Small intestine (tissue), 7 donors: ENCODE measurements at regions not wholly inside any gene's neighbourhood (a gene's known extent, or its start where the extent isn't known, plus 50 kb on each side); places are given as distances from the start of the nearest gene placed in this dataset.

Experiments
- DNase-seq, 2 donors: peaks; one replicate each; pipeline versions ENCODE4 v3.0.0 to v3.0.0-alpha.2; 2013
- FAIRE-seq: peaks from 2 replicates; lab custom pipeline; 2012; peaks lifted over from hg19 to GRCh38; lab: Jason Lieb, UNC
- H3K27ac ChIP-seq, 3 donors: one replicate each; pipeline ENCODE4 v1.5.1; 2013; ENCODE audit warnings: low read length in 2 of 3, mild to moderate bottlenecking in 2 of 3, control low read depth in 1 of 3, inconsistent platforms in 1 of 3, low read depth in 1 of 3, moderate library complexity in 1 of 3
- H3K27me3 ChIP-seq, 3 donors: one replicate each; pipeline ENCODE4 v1.6.1; 2013; ENCODE audit warnings: low read length in 3 of 3, inconsistent platforms in 1 of 3; ENCODE audit not compliant: control insufficient read depth in 3 of 3, insufficient read depth in 3 of 3
- H3K36me3 ChIP-seq, 3 donors: one replicate each; pipeline ENCODE4 v1.6.1; 2013; ENCODE audit warnings: low read length in 3 of 3, inconsistent platforms in 1 of 3, low read depth in 1 of 3, mild to moderate bottlenecking in 1 of 3, moderate library complexity in 1 of 3; ENCODE audit not compliant: control insufficient read depth in 3 of 3, insufficient read depth in 2 of 3
- H3K4me1 ChIP-seq, 3 donors: one replicate each; pipeline ENCODE4 v1.6.1; 2013; ENCODE audit warnings: low read length in 2 of 3, inconsistent platforms in 1 of 3, low read depth in 1 of 3, mild to moderate bottlenecking in 1 of 3, moderate library complexity in 1 of 3; ENCODE audit not compliant: control insufficient read depth in 3 of 3, insufficient read depth in 2 of 3
- H3K4me3 ChIP-seq, 3 donors: one replicate each; pipeline ENCODE4 v1.5.1; 2013; ENCODE audit warnings: low read length in 3 of 3, control low read depth in 1 of 3, inconsistent platforms in 1 of 3, low read depth in 1 of 3, mild to moderate bottlenecking in 1 of 3, moderate library complexity in 1 of 3
- H3K9me3 ChIP-seq, 2 donors: one replicate each; pipeline ENCODE4 v1.6.1; 2013; ENCODE audit warnings: low read depth in 1 of 2, low read length in 1 of 2; ENCODE audit not compliant: control insufficient read depth in 2 of 2, insufficient read depth in 1 of 2
- WGBS, 3 donors: extraction: QIAGEN DNeasy Blood & Tissue Kit; methylation state at CpG; one replicate each; pipeline ENCODE4 v1.1.7; 2013; 5-methylcytosine and 5-hydroxymethylcytosine counted together
- donor health status: healthy with polysubstance abuse.
- donor health status: control.
- donor health status: control.
- donor health status: Bipolar disorder and iron deficiency.
- donor health status: healthy.

DNA sequence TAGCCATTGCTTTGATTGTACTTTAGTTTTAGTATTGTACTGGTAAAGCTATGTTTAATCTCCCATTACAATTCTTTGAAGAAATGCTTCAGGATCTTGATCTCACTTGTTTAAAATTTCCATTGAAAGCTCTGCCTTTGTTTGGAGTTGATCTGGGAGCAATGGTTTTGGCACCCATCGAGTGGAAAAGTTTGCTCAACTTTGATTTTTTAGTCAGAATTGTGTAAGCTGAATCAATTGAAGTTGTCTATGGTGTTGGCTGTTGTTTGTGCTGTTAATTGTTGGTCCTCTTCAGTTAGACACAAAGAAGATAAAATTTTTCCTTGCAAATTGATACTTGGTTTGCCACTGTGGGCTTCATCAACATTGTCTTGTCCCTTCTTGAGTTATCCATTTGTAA is 99.8 kb upstream of the ADAD1 start:
- no peaks in the 10 kb centered on the region for H3K27me3 ChIP-seq
- H3K36me3 ChIP-seq = peaks cover 7 to 11% (median 8%) of the 10 kb centered on the region in 3 donors
- H3K4me3 ChIP-seq = no peak overlapping the region
- no peaks in the 10 kb centered on the region for H3K9me3 ChIP-seq
- FAIRE-seq = no peak
- no peaks in the 10 kb centered on the region for H3K4me1 ChIP-seq
- H3K27ac ChIP-seq = no peak overlapping the region
- 88 to 100% (median 96%) methylated on average over 1 of the region's 1 CpG for WGBS, 3 donors
- DNase-seq = no peak

DNA sequence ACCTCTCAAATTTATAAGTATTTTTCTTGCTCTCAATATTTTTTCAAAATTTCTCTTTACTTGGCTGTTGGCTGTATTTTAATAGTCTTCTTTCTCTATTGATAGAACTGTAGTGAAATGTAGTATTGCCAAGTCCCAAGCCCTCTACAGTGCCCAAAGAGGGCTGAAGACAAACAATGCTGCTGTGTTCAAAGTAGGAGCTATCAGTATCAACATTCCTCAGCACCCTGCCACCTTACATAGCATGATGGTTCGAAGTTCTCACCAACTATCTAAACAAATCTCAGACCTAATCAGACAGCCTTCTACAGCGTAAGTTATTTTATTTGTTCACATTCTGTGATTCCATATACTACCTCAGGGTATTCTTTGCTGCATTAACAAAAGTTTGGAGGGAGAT is 99.1 kb upstream of the ADAD1 start:
- Histone ChIP-seq H3K4me1 (no peaks in the 10 kb centered on the region), H3K27me3 (no peaks in the 10 kb centered on the region), H3K36me3 (peaks cover 7 to 11% (median 8%) of the 10 kb centered on the region in 3 donors), H3K9me3 (no peaks in the 10 kb centered on the region), H3K4me3 (no peak overlapping the region), H3K27ac (no peak overlapping the region)
- FAIRE-seq = no peak
- 94 to 100% (median 99%) methylated on average over 2 of the region's 2 CpGs for WGBS, 3 donors
- no peak for DNase-seq

DNA sequence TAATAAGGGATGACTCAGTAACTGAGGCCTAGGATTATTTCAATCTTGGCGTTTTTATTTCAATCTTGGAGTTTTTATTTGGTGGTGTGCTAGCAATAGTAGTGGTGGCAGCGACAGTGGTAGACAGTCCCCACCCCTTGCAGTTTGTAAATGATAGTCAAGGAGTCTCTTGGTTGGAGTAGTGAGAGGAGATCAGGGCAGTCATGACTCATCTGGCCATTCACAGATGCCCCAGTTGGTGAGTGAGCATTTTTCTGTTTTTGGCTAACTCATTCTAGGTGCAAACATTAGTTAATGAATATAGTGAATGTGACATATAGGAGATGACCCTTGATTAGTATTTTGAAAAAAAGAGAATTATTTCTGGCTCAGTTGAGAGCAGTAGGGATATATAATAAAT is 93.5 kb upstream of the ADAD1 start:
- H3K36me3 ChIP-seq = peaks cover 2 to 13% (median 12%) of the 10 kb centered on the region in 3 donors
- no peak overlapping the region for H3K4me3 ChIP-seq
- no peak for FAIRE-seq
- 95 to 98% (median 97%) methylated on average over 2 of the region's 2 CpGs for WGBS, 3 donors
- H3K4me1 ChIP-seq = no peaks in the 10 kb centered on the region
- DNase-seq = no peak
- no peaks in the 10 kb centered on the region for H3K27me3 ChIP-seq
- no peaks in the 10 kb centered on the region for H3K9me3 ChIP-seq
- no peak overlapping the region for H3K27ac ChIP-seq

DNA sequence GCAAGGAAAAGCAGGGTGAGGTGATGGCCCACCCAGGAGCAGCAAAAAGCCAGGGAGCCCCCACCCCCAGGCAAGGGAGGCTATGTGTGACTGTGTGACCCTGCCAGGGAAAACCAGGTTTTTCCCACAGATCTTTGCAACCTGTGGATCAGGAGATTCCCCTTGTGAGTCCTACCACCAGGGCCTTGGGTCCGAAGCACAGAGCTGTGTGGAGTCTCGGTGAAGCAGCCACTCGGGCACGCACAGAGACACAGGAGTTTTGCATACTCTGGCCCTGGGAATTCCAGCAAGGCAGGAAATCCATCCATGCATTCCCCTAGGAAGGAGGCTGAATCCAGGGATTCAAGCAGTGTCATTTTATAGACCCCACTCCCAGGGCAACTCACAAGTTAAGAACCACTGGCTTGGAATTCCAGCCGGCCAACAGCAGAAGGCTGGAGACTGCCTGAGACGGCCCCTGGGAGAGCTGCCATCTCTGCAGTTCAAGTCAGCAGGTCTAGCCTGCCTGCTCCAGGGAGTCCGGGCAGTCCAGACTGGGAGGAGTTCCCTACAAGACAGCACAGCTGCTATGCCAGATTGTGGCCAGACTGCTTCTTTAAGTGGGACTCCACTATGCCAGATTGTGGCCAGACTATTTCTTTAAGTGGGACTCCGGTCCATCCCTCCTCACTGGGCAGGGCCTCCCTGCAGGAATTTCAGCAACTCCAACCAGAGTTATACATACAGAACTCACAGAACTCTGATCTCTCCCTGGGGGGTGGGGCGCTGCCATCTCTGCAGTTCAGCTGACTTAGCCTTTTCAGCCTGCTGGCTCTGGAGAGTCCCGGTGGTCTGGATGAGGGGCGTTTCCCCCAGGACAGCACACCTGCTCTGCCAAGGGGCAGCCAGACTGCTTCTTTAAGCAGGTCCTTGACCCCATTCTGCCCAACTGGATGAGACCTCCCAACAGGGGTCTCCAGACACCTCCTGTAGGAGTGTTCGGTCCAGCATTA is 85.1 kb upstream of the ADAD1 start:
- FAIRE-seq (no peak), DNase-seq (no peak)
- whole genome bisulfite sequencing, 3 donors = 94 to 98% (median 95%) methylated on average over 12 of the region's 12 CpGs
- Histone ChIP-seq H3K9me3 (peaks cover 0 to 10% of the 10 kb centered on the region in 2 donors), H3K27ac (no peak overlapping the region), H3K4me1 (no peaks in the 10 kb centered on the region), H3K4me3 (no peak overlapping the region), H3K36me3 (peaks cover 12 to 20% (median 16%) of the 10 kb centered on the region in 3 donors), H3K27me3 (no peaks in the 10 kb centered on the region)

DNA sequence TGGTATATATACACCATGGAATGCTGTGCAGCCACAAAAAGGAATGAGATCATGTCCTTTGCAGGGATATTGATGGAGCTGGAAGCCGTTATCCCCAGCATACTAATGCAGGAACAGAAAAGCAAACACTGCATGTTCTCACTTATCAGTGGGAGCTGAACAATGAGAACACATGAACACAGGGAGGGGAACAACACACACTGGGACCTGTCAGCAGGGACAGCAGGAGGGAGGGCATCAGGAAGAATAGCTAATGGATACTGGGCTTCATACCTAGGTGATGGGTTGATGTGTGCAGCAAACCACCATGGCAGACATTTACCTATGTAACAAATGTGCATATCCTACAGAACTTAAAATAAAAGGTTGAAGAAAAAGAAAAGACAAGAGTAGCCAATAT is 81.1 kb upstream of the ADAD1 start:
- peaks cover 0 to 10% of the 10 kb centered on the region in 2 donors for H3K9me3 ChIP-seq
- no peak overlapping the region for H3K27ac ChIP-seq
- DNase-seq = no peak
- 96 to 100% (median 98%) methylated on average over 1 of the region's 1 CpG for WGBS, 3 donors
- no peak for FAIRE-seq
- H3K4me3 ChIP-seq = no peak overlapping the region
- peaks cover 9 to 19% (median 15%) of the 10 kb centered on the region in 3 donors for H3K36me3 ChIP-seq
- no peaks in the 10 kb centered on the region for H3K27me3 ChIP-seq
- H3K4me1 ChIP-seq = no peaks in the 10 kb centered on the region

DNA sequence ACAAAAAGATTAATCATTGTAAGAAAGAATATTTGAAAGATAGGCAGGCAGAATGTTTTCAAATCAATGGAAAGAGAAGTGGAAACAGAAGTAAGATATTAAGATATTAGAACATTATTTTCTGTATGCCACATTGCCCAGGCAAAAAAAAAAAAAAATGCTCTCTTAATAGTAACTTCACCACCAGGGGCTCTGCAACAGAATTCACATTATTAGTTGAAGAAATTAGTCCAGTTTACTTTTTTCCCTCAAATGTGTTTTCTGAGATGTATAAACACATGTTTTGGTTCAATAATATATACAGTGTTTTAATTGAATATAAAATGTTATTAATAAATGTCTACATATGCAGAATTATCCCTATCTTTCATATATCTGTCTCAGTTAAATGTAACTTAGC is 78.0 kb upstream of the ADAD1 start:
- peaks cover 2 to 11% (median 8%) of the 10 kb centered on the region in 3 donors for H3K36me3 ChIP-seq
- no peak overlapping the region for H3K27ac ChIP-seq
- DNase-seq = no peak
- no peak for FAIRE-seq
- no peak overlapping the region for H3K4me3 ChIP-seq
- H3K4me1 ChIP-seq = no peaks in the 10 kb centered on the region
- no peaks in the 10 kb centered on the region for H3K9me3 ChIP-seq
- H3K27me3 ChIP-seq = no peaks in the 10 kb centered on the region

DNA sequence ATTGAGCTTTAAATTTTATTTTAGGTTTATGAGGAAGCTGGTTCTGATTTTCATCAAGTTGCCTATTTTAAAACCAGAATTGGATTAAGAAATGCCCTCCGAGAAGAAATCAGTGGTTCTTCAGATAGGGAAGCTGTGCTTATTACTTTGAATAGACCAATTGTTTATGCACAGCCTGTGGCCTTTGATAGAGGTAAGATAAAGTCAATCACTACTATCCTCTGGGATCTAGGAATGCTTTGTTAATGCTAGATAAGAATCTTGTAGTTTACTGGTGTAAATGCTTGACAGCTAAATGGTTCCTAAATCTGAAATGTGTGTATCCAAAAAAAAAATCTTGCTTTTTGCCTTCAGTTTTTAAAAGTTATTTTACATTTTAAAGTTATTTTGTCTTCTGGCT is 73.0 kb upstream of the ADAD1 start:
- peaks cover 5 to 18% (median 8%) of the 10 kb centered on the region in 3 donors for H3K36me3 ChIP-seq
- H3K4me1 ChIP-seq = no peaks in the 10 kb centered on the region
- no peak overlapping the region for H3K27ac ChIP-seq
- FAIRE-seq = no peak
- no peak overlapping the region for H3K4me3 ChIP-seq
- no peaks in the 10 kb centered on the region for H3K9me3 ChIP-seq
- 80 to 86% (median 81%) methylated on average over 1 of the region's 1 CpG for WGBS, 3 donors
- DNase-seq = no peak
- H3K27me3 ChIP-seq = no peaks in the 10 kb centered on the region

DNA sequence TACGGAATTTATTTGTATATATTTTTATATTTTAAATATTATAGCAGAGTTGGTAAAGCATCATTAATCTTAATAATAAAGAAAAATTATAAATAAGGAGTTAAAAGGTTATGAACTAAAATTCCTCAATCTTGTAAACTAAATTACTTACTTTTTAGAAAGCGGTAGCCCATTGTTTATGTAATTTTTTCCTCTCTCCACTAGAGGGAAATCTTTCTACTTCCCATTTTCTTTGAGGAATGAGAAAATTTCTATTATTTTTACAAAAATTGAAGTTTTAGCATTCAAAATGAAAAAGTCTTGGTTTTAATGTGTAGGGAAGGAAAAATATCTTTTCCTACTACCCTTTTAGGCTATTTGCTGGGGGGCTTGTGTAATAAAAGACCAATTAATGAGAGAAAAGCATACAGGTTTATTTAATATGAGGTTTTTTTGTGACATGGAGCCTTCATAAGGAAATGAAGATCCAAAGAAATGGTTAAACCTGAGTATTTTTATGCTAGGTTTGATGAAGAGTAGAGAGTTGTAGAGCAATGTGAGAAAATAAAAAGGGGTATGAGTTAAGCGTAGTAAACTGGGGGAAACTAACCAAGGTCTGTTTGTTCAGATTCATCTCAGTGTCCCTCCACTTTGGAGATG is 68.7 kb upstream of the ADAD1 start:
- peaks cover 3 to 12% (median 6%) of the 10 kb centered on the region in 3 donors for H3K36me3 ChIP-seq
- DNase-seq (no peak), FAIRE-seq (no peak)
- H3K4me1 ChIP-seq = no peaks in the 10 kb centered on the region
- H3K9me3 ChIP-seq = no peaks in the 10 kb centered on the region
- H3K27ac ChIP-seq = no peak overlapping the region
- no peaks in the 10 kb centered on the region for H3K27me3 ChIP-seq
- WGBS, 3 donors = 80 to 93% (median 88%) methylated on average over 3 of the region's 3 CpGs
- H3K4me3 ChIP-seq = no peak overlapping the region
